Left renal cortex interstitium (tissue), 4 donors: ENCODE measurements at regions not wholly inside any gene's neighbourhood (a gene's known extent, or its start where the extent isn't known, plus 50 kb on each side); places are given as distances from the start of the nearest gene placed in this dataset.

Experiments used
- DNase-seq, 4 donors: peaks; one replicate each; pipeline ENCODE4 v3.0.0-alpha.2; 2013; ENCODE audit warnings: low read depth in 4 of 4, low spot score in 2 of 4, missing footprints in 1 of 4

DNA sequence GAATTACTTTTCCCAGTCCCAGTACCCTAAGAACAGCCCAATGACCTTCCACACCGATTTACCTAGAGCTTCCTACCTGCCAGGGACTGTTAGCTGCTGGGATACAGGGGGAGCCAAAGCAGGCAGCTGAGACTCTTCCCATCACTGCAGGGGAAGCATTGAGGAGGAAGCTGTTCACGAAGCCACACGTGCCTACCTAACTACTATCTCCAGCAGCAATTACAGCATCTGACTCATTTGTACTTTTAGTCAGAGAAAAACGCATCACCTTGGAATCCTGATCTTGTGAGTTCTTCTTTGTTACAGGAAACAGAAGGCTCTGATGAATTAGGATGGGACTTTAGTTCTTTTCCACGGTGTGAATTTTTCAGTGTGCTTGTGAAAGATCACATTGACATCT lies 113.7 kb upstream of the DHX40 start:
- no peak for DNase-seq

DNA sequence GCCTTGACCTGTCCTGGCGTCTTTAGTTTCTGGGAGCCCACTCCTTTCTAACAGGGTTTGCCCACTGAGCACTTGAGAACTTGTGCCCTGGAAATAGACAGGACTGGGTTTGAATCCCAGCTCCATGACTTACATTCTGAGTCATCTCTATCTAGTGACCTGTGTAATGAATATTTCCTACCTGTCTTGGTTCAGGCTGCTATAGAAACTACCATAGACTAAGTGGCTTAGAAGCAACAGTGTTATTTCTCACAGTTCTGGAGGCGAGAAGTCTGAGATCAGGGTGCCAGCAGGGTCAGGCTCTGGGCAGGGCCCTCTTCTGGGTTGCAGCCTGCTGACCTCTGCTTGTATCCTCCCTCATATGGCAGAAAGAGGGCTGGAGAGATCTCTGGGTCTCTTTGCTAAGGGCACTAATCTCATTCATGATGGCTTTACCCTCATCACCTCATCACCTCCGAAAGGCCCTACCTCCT lies 110.7 kb upstream of the DHX40 start:
- DNase-seq = no peak

DNA sequence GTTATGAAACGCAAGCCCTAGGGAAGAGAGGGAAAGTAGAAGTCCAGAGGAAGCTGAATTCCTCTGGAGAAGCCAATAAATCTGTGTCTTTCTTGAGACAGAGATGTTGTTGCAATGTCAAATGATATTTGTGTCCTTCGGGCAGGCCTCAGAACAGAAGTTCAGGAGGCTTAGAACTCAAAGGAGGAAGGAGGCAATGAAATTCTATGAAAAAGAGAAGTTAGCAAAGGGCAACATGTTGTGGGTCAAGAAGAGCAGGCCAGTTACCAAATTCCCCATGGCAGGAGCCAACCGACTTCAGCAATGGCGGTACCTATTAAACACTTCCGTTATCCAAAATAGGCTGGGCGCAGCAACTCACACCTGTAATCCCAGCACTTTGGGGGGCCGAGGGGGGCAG lies 109.0 kb upstream of the DHX40 start:
- DNase-seq = no peak

DNA sequence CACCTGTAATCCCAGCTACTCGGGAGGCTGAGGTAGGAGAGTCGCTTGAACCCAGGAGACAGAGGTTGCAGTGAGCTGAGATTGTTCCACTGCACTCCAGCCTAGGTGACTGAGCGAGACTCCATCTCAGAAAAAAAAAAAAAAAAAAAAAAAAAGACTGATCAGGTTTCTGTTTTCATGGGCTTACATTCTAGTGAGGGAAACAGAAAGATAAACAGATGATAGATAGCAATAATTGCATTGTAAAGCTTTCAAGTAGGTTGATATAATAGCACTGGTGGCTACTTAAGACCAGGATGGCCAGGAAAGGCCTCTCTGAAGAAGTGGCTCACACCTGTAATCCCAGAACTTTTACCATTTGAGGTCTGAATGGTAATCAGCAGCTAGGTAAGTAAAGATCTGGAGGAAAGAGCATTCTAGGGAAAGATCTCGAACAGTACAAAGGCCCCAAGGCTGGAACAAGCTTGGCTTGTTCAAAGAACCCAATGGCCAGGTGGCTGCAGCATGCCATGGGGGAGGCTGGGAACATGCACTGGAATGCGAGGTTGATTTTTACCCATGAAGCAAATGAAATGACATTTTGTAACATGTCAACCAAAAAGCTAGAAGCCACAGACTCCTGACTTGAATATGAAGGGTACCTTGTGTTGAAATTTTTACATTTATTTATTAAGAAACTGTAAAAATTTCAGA lies 108.3 kb upstream of the DHX40 start:
- no peak for DNase-seq

DNA sequence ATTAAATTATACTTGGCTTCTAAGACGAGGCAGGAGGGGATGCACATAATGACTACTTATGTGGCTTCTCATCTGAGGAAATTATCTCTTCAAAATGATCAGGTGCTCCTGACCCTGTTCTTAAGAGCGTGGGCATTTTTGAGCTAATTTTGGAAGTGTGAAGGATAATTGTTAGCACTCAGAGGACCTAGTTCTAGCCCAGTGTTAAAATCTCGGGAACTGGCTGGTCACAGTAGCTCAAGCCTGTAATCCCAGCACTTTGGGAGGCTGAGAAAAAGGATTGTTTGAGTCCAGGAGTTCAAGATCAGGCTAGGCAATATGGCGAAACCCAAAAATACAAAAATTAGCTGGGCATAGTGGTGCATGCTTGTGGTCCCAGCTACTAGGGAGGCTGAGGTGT lies 103.0 kb upstream of the DHX40 start:
- no peak for DNase-seq

DNA sequence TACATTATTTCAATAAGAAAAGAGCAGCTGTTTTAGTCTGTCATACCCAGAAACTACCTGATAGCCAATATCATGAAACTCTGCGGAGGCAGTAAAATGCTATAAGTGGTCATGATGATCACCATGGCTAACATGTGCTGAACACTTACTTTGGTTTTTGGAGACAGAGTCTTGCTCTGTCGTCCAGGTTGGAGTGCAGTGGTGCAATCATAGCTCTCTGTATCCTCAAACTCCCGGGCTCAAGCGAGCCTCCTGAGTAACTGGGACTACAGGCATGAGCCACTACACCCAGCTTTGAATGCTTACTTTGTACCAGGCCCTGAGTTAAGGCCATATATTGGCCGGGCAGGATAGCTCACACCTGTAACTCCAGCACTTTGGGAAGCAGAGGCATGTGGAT lies 101.2 kb upstream of the DHX40 start:
- DNase-seq = no peak

DNA sequence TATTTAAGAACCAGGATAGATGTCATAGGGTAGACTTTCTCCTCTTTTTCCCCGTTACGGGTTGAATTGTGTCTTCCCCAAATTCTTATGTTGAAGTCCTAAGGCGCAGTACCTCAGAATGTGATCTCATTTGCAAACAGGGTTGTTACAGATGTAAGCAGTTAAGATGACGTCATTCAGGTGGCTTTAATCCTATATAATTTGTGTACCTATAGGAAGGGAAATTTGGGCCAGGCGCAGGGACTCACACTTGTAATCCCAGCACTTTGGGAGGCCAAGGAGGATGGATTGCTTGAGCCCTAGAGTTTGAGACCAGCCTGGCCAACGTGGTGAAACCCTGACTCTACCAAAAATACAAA lies 99.5 kb upstream of the DHX40 start:
- DNase-seq = no peak

DNA sequence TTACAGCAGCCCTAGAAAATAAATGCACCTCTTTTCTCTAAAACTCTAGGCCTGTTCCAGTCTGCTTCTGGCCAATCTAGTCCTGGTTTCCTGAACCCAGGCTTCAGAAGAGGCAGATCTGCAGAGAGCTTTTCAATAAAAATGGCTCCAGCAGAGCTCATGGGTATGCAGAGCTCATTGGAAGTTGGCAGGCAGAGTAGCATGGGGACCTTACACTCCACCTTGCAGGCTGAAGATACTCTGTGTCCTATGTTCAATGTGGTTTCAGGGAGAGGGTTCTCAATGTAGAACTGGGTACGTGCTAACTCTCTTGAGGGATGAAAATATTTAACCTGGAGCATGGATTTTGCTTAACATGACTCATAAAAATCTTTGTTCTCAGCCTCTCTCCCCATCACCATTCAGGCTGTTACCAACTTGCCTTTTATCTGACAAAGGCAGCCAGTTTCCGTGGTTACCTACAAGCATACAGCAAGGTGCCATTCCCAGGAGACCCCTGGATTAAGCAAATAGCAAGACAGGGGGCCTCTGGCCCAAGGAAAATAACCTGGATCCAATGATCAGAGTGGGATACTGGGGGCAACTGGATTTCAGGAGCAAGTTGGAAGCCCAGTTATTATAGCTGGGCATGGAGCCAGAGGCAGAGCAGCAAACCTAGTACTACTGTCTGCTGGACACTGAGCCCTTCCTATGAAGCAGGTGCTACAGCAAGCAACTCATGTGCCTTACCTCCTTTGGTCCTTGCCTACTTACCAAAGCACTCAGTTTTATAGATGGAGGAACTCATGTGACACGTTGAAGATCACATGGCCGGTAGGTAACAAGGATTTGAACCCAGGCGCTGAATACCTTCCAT lies 98.2 kb upstream of the DHX40 start:
- no peak for DNase-seq

DNA sequence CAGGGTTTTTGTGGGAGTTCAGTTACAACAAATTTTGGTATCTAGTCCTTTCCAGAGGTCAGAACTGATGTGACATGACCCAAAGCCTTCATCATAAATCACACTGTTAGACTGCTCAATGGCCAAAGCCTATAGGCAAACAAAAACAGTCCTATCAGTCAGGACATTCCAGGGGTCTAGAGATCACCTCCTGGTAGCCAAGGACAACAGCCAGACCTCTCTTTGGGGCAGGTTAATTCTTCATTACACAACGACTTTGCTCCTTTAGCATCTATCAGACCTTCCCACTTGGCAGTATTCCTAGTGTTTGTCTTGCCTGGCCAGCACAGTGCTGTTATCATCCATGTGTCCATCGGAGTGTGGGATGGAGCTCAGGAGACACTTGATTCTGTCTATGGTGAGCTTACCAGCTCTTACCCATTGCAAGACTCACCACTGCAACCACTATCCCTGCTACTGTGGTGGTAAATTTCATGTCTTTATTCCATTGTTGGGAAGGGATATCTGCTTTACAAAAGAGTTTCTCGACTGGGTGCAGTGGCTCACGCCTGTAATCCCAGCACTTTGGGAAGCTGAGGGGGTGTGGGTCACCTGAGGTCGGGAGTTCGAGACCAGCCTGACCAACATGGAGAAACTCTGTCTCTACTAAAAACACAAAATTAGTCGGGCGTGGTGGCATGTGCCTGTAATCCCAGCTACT lies 95.5 kb upstream of the DHX40 start:
- DNase-seq = no peak

DNA sequence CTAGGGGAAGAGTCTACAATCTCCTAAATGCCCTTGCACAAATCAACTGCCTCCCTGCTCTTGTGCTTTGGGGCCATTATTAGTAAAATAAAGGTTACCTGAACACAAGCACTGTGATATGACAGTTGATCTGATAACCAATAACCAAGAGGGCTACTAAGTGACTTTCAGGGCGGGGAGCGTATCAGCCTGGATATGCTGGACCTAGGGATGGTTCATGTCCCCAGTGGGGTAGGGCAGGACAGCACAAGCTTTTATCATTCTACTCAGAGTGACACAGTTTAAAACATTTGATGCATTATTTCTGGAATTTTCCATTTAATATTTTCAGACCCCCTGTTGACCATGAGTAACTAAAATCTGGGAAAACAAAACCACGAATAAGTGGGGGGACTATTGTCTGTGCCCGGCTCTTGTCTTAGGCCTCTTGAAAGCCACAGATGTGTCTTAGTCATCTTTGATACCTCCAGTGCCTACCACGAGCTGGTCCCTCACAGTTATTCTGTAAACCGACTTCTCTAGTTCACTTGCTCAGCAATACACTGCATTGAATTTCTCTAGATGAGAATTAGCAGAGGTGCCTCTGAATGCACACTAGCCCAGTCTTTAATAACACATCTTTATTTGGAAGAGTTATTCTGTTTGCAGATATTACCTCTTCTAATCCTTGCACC lies 94.6 kb upstream of the DHX40 start:
- no peak for DNase-seq

DNA sequence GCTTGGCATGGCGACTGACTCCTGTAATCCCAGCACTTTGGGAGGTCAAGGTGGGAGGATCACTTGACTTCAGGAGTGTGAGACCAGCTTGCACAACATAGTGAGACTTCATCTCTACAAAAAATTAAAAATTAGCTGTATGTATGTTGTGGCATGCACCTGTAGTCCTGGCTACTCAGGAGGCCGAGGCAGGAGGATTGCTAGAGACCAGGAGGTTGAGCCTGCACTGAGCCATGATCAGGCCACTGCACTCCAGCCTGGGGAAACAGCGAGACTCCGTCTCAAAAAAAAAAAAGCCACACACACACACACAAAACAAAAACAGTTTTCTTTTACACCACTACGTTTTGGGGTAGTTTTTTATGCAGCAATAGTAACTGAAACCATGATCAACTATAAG lies 89.0 kb upstream of the DHX40 start:
- no peak for DNase-seq

DNA sequence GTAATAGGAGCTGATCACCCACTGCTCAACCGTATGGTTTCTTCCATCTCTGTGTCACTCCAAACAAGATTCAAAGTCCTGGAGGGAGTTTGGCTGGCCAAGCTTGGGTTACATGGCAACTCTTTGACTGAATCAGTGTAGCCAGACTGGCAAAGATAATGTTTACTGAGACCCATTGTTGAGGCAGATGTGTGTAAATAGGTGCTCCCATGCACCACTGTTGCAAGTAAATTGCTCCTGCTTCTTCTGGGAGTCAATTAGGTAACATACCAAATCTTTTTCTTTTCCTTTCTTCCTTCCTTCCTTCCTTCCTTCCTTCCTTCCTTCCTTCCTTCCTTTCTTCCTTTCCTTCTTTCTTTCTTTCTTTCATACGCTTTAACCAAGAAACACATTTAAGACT lies 86.3 kb upstream of the DHX40 start:
- no peak for DNase-seq

DNA sequence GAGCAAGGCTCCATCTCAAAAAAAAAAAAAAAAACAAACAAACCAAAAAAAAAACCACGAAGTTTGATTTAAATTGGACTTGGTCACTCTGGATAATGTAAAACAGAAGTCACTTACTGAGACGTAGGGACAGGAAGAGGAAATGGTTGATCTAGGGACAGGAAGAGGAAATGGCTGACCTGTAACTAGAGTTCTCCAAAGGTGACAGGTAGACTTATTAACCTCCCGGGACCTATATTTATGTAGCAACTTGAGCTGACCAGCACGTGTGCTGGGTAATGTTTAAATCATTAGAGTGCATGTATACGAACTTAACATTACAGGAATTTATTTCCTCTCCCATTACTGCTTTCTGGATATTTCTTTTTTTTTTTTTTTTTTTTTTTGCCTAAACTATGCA lies 81.5 kb upstream of the DHX40 start:
- DNase-seq = peak in 2 of 4 donors; percentile 17 to 47

DNA sequence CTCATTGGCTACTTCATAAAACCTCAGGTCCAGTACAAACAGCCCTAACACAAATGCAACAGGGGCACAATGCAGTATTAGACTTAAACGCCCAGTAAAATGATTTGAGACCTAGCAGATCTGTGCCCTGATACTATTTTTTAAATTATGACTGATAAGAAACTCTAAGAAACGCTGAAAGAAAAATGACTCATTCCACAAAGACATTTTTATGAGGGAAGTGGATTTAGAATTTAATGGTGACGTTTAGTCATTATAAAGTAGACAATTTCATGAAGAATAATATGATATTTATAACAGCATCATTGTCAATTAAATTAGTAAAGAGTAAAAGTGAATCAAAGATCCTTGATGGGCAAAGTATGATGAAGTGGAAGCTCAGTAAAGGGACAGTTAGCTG lies 80.4 kb upstream of the DHX40 start:
- DNase-seq = no peak

DNA sequence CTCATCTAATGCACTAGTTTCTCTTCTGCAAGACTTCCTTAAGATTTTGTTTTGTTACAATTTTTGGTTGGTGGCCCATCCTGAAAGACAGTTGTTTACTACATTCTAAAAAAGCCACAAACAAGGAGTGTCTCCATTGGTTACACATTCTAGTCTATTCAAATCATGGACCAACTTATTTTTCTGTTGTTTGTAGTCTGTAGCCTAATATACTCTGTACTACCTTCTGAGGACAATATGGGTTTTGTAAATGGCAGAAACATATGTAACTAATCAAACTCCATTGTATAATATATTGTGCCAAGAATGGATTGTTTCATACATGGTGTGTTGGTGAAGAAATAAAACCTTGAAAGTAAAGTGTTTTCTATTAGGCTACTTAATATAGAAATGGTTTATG lies 79.5 kb upstream of the DHX40 start:
- peak in 1 of 4 donors; percentile 19 for DNase-seq

DNA sequence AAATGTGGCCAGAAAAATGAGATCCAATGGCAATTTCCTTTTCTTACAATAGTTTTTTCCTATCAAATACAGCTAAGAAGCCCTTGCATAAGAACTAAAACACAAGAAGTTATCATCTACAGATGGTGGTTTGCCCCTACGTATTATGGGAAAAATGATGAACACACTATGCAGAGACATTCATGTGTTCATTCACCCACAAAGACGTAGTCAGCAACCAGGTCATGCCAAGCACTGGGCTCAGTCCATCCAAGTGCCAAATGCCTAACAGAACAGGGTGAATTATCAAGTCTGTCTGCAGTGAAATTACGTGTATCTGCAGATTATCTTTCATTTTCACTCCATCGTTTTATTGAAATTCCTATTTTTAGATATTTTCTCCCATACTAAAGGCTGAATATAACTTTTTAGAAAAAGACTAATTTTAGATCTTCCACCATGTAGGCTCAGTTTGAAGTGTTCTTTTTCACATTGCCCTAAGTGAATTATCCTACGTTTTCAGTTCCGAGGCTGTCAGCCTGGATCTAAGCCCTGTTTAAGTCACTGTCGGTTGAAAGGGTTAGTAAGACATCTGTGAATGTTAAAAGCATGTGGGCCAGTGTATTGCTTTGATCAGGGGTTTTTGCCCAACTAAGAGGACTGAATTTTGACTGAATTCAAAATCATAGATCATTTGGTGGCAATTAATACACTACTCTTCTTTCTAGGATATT lies 78.1 kb upstream of the DHX40 start:
- no peak for DNase-seq

DNA sequence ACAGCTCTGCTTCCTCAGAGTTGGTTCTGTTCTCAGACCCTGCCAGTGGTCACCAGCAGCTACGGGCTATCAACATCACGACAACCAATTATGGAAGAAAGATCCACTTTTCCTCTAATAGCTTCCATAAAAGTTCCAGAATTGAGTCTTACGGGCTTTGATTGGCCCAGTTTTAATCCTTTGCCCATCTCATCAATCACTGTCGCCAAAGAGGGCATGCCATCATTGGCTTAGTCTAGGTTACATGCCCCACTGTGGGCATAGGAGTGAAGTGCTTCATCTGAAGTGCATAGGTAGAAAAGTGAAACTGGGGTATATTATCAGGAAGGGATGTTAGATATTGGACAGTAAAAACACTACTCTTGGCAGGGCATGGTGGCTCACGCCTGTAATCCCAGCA lies 76.6 kb upstream of the DHX40 start:
- no peak for DNase-seq

DNA sequence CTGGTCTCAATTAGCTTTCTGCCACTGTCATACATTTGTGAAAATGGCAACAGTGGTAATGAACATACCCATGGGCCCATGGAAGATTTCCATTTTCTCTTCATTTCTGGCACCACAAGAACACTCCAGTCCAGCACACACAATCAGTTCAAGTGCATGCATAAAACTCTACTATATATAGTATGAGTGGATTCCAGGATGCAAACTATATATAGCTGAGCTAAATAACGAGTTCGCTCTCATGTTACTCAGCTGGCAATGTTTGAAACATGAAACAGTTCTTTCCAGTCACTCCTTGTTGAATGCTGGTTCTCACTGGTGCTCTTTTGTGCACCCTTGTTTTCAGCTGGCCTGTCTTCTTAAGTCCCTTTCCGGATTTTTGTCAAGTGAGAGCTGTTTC lies 75.2 kb upstream of the DHX40 start:
- DNase-seq = no peak

DNA sequence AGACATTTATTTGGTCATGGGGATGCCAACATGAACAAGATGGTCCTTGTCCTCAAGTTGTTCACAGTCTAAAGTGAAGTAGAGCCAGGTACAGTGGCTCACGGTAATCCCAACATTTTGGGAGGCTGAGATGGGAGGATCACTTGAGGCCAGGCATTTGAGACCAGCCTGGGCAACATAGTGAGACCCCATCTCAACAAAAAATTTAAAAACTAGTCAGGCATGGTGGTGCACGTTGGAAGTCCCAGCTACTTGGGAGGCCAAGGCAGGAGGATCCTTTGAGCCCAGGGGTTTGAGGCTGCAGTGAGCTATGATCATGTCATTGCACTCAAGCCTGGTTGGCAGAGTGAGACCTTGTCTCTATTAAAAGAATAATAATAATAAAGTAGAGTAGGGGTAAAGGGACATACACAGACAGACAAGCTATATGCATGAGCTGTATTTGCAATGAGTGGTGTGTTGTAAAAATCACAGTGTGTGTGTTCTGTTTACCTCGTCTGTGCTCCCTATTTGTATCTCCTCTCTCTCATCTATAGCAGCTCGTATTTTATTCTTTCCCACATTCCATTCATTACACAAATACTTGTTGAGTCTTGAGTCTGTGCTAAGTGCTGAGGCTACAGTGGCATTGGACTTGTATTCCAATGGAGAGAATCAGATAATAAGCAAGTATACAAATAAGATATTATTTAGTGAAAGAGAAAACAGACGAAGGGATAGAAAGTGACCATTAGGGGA lies 73.9 kb upstream of the DHX40 start:
- DNase-seq = no peak

DNA sequence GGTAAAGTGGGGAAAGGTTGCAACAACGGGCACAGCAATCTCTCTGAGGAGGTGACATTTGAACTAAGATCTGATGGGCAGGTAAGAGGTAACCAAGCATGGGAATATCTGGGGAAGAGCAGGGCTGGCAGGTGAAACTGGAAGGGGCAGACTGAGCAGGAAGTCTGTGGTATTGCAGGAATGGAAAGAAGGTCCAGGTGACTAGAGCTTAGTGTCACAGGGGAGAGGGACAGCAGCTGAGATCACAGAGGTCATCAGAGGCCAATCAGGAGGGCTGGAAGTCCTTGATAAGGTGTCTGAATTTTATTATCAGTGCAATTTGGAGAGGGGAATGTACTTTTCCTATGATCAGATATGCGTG lies 73.3 kb upstream of the DHX40 start:
- DNase-seq = no peak
